NB4 (cell line): ENCODE measurements at regions not wholly inside any gene's neighbourhood (a gene's known extent, or its start where the extent isn't known, plus 50 kb on each side); places are given as distances from the start of the nearest gene placed in this dataset.

Experiments
- CTCF ChIP-seq: IDR thresholded peaks from one replicate; pipeline ENCODE4 v1.5.1; 2012; ENCODE audit warnings: low read depth, low read length
- MAX ChIP-seq: IDR thresholded peaks from 2 replicates; pipeline ENCODE4 v1.6.1; 2011; ENCODE audit warnings: low read depth, low read length
- MYC ChIP-seq: IDR thresholded peaks from 2 replicates; pipeline ENCODE4 v1.6.1; 2011; ENCODE audit warnings: low read depth, low read length
- POLR2A ChIP-seq: IDR thresholded peaks from 2 replicates; pipeline ENCODE4 v1.6.1; 2011; ENCODE audit warnings: mild to moderate bottlenecking; ENCODE audit not compliant: insufficient read length; ENCODE audit errors: extremely low read depth

- no peak for TF ChIP-seq CTCF
- no peak for TF ChIP-seq POLR2A
- TF ChIP-seq MAX, result no peak
- TF ChIP-seq MYC, result no peak
These were observed 100.6 kb upstream of the SALL4 start for GRCh38 chr20:51902933-51903332.
